ENCODE measurements at regions not wholly inside any gene's neighbourhood (a gene's known extent, or its start where the extent isn't known, plus 50 kb on each side); places are given as distances from the start of the nearest gene placed in this dataset.

GRCh38 chr2:100193291-100193710 lies 50.9 kb upstream of the AFF3 start:
- TF ChIP-seq POLR2A (IDR thresholded peaks at IDR 0.05), result no peak
- TF ChIP-seq CTCF (IDR thresholded peaks at IDR 0.05), result no peak
- peak in 1 of 2 donors; percentile 40 for DNase-seq (ENCODE audit: low spot score in 2 of 2)
- intact Hi-C loops (cut with DNase I; ENCODE audit: low total_unique reads), result no loop called here
- no peak overlapping the region for H3K4me3 ChIP-seq (ENCODE audit: low read depth, poor library complexity, severe bottlenecking)
- 66 to 67% methylated on average over 6 of the region's 6 CpGs for WGBS, 2 donors

GRCh38 chr2:100192825-100193224 lies 50.4 kb upstream of the AFF3 start:
- intact Hi-C loops (cut with DNase I; ENCODE audit: low total_unique reads), result no loop called here
- no peak for TF ChIP-seq POLR2A (IDR thresholded peaks at IDR 0.05)
- no peak for TF ChIP-seq CTCF (IDR thresholded peaks at IDR 0.05)
- H3K4me3 ChIP-seq (ENCODE audit: low read depth, poor library complexity, severe bottlenecking), result no peak overlapping the region
- DNase-seq (ENCODE audit: low spot score in 2 of 2), result peak in 1 of 2 donors; percentile 7
- 68 to 69% methylated on average over 4 of the region's 4 CpGs for WGBS, 2 donors

- H3K4me3 ChIP-seq (ENCODE audit: low read depth, poor library complexity, severe bottlenecking), result no peak overlapping the region
- intact Hi-C loops (cut with DNase I; ENCODE audit: low total_unique reads), result no loop called here
- no peak for TF ChIP-seq CTCF (IDR thresholded peaks at IDR 0.05)
- WGBS, 2 donors, result 94 to 96% methylated on average over 3 of the region's 3 CpGs
- peak in 1 of 2 donors; percentile 65 for DNase-seq (ENCODE audit: low spot score in 2 of 2)
Measured at GRCh38 chr2:100192300-100192699, 49.9 kb upstream of the AFF3 start.
